ELF-1 (cell line): ENCODE measurements at regions not wholly inside any gene's neighbourhood (a gene's known extent, or its start where the extent isn't known, plus 50 kb on each side); places are given as distances from the start of the nearest gene placed in this dataset.
"Not testable (repeated sequence)": the region's sequence is repeated elsewhere in the genome, so short reads cannot be mapped to it uniquely, and the experiment has no call there.

Experiments used
- DNase-seq: peaks from one replicate; pipeline ENCODE4 v3.0.0-alpha.2; 2016; ENCODE audit warnings: low read depth, low spot score

DNA sequence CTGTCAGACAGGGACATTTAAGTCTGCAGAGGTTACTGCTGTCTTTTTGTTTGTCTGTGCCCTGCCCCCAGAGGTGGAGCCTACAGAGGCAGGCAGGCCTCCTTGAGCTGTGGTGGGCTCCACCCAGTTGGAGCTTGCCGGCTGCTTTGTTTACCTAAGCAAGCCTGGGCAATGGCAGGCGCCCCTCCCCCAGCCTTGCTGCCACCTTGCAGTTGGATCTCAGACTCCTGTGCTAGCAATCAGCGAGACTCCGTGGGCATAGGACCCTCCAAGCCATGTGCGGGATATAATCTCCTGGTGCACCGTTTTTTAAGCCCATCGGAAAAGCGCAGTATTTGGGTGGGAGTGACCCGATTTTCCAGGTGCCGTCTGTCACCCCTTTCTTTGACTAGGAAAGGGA lies 147.0 kb upstream of the ELL2 start:
- not testable (repeated sequence) for DNase-seq

DNA sequence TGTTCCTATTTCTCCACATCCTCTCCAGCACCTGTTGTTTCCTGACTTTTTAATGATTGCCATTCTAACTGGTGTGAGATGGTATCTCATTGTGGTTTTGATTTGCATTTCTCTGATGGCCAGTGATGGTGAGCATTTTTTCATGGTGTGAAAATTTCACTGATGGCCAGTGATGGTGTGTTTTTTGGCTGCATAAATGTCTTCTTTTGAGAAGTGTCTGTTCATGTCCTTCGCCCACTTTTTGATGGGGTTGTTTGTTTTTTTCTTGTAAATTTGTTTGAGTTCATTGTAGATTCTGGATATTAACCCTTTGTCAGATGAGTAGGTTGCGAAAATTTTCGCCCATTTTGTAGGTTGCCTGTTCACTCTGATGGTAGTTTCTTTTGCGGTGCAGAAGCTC lies 142.2 kb upstream of the ELL2 start:
- DNase-seq = not testable (repeated sequence)

DNA sequence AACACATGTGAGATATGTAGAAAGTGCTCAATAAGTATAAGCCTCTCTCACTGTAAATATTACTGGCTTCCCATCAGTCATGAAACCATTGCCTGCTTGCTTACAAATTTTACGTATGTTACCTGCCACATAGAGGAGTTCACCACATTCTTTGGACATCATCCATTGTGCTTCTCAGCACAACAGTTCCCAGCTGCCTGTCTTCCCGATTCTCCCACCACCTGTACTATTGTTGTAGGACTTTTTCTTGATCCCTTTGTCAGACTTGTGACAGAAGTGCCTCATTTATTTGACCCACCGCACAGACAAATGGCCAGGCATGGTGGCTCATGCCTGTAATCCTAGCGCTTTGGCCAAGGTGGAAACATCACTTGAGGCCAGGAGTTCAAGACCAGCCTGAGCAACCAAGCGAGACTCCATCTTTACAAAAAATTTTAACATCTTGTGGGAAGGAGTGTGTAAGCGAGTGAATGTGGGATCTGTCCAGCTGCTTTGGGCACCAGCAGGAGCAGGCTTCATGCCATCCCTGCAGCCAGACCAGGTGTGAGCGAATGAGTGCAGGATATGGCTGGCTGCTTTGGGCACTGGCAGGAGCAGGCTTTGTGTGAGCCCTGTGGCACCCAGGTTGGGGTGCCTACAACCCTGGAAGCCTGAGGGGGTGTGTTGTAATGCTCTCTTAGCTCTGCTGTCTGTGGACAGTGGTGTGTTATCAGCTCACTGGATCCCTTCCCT lies 139.9 kb upstream of the ELL2 start:
- no peak for DNase-seq

DNA sequence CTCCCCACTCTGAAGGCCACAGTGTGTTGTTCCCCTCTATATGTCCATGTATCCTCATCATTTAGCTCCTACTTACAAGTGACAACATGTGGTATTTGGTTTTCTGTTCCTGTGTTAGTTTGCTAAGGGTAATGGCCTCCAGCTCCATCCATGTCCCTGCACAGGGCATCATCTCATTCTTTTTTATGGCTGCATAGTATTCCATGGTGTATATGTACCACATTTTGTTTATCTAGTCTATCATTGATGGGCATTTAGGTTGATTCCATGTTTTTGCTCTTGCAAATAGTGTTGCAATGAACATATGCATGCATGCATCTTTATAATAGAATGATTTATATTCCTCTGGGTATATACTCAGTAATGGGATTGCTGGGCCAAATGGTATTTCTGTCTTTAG lies 135.8 kb upstream of the ELL2 start:
- DNase-seq = not testable (repeated sequence)

DNA sequence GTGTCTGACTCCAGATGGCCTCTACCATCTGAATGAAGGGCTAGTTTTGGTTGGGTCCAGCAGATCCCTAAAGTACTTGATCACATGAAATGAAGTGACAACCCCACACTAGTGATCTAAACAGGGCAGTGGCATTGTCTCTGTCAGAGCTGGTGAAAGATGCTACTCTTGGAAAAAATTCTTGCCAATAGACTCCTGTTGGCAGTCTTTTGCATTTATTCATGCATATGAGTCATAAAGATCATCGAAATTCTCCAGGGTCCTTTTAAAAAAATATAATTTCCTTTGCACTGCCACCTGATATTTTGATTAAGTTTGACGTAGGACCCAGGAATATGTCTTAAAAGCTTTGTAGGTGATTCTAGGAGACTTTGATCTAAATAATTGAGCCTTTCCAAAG lies 135.1 kb upstream of the ELL2 start:
- DNase-seq = no peak

DNA sequence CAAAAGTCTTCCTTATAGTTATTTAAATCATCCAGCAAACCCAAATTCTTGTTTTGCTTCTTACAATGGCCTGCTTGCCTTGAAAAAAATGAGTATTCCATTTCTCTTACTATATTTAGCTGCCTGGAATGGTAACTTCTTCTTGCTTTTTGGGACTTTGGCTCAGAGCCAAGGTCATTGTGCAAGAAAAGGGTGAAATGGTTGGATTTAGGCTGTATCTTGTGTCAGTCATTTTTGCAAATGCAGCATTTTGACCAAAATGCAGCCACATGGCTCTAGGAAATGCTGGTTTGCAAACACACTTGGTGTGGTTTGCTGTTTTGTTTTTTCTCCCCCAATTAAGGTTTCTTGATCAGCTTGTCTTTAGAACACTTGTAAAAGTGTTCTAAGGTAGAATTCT lies 133.3 kb upstream of the ELL2 start:
- no peak for DNase-seq

DNA sequence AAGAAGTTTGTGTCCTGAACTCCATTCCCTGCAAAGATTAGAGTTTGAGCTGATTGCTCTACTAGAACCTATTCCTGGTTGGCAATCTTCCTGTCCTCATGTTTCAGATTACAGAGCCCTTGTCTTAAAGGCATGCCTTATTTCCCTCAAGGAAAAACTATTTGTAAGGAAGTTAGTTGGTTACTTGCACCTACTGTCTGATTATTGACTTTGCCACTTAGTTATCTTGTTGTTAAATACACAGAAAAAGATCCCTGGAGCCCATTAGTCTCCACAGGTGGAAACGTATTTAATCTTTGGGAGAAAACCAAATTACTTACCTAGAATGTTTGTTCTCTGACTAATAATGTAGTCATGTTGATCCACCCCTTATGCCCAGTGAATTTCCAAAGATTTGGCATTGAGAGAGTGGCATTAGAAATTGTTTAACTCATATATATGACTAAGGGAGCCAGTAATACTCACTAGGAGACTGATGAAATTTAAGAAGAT lies 132.3 kb upstream of the ELL2 start:
- no peak for DNase-seq

DNA sequence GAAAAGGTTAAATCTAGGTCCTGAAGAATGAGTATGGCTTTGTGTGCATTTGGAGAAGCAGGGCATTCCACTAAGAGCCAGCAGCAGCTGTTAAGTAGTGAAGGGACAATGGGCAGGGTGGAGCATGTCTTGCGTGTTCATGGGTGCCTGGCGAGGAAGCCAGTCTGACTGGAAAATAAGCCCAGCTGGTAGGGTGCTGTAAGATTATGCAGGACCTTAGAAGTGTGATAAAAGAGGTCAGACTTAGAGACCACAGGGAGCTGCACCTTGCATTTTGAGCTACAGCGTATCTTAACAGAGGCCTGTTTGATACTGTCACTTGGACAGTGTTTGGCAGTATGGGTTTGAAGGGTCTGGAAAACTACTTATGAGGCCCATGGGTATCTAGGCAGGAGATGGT lies 131.7 kb upstream of the ELL2 start:
- DNase-seq = no peak

DNA sequence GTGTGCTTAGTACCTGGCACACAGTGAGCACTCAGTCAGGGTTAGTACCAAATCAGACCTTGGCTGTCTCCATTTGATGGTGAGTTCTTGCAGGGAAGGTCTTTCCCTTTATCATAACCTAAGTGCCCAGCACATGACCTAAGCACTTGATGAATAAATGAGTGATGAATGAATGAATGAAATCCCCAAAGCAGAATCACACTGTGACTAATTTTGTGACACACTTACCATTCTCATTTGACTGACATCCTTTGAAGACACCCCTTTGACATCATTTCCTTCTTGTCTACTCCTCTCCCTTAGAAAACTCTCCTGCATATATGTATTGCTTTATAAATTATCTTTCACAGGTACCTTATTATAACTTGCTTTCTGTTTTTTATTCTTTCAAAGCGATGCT lies 130.2 kb upstream of the ELL2 start:
- DNase-seq = no peak

DNA sequence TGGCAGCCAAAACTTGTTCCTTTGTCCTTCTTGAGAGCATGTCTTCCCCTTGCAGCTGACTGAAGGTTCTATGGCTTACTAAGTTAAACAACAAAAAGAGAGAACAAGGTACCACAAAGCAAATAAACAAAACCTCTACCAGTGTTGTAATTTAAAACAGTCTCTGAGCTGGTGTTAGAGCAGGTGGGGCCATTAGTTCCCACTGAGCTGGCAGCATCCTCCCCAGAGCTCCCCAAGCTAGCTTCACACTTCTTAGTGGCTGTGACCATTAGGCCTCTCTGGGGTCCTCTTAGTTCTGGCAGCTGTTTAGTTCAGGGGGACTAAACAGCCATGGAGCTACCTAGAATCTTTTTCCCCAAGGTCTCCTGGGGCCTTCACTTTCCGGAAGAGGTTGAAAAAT lies 128.6 kb upstream of the ELL2 start:
- DNase-seq = no peak

DNA sequence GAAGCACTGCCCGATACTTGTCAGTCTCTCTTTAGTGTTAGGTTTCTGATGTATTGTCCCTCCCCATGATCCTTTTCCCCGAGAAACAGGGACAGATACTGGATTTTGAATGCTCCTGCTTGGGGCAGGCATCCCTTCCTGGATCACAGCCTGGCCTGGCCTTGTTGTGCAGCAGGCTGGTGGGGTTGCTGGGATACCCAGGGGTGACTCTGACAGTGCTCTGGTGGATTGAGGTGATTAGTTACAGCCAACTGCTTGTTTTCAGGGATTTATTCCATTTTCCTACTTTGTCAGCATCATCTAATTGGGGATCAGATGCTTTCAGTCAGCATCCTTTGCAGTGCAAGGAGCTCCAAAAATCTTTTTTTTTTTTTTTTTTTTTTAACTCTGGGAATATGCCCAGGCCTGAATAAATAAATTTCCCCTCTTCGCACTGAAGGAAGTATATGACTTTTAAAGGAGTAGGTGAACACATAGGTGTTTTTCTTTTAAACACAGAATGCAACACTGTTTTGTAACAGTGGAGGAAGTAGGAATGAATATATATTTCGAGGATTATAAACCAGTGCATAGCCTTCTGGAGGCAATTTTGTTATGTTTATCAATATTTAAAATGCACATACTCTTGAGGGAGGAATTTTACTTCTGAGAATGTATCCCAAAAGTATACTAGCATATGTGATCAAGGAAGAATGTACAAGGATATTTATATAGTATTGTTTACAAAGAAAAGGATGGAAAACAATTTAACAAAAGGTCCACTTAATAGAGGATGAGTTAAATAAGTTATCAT lies 127.3 kb upstream of the ELL2 start:
- no peak for DNase-seq

DNA sequence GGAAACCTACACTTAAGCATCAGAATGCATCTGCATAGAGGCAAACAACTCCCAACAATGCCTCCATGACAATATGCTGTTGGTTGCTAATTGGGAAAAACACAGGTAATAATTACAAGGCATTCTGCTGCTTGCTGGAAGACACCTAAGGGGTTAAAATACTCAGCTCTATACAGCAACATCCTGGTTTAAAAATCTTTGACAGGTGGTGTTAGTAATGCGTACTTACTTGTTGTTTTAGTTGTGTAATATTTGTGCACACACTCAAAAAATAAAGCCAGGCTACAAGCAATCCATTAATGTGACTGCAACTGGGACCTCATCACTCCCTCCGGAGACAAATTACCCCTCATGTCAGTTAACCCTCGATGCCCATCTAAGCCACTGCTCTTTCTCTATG lies 126.3 kb upstream of the ELL2 start:
- no peak for DNase-seq

DNA sequence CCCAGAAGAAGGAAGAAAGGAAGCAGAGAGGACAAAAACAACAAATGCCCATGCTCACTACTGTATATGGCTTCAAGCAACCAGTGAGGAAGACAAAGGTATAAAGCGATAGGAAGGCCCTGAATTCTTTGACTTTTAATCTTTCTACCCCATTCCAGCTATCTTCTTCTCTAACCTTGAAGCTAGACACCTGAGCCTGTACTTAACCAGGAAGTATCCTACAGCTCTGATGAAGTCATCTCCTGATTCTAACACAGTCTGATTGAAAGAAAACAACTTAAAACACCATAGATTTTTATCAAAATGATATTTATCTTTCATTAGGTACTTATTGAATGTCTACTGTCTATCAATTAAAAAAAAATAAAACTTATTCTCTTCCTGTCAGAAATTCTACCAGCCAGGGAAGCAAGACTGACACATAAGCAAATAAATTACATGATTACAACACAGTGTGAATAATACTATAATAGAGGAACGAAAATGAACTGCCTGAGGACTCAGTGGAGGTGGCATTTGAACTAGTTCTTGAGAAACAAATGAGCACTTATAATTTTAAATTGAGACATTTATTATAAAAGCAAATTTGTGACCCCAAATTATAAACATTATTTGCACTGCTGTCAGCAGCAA lies 123.3 kb upstream of the ELL2 start:
- no peak for DNase-seq

DNA sequence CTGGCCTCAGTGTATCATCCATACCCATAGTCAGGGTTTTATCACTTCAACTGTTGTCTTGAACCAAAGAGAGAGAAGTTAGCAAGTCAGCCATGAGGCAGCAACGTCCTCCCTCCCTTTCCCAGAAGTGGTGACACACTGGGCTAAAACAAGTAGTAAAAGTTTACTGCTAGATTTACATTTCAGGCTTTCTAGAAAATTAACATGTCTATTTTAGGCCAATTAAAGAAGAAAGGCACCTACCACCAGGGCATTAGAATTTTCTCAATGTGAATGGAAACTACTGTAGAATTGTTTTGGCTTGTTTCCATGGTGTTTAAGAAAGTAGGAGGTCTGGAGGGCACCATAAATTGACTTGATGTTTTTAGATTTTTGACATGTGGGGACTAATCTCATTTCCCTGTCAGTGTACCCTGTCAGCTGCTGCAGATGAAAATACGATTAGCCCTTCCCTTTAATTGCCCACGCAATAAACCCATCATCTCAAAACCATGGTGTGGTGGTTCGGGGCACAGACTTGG lies 121.8 kb upstream of the ELL2 start:
- peak; percentile 32 for DNase-seq

DNA sequence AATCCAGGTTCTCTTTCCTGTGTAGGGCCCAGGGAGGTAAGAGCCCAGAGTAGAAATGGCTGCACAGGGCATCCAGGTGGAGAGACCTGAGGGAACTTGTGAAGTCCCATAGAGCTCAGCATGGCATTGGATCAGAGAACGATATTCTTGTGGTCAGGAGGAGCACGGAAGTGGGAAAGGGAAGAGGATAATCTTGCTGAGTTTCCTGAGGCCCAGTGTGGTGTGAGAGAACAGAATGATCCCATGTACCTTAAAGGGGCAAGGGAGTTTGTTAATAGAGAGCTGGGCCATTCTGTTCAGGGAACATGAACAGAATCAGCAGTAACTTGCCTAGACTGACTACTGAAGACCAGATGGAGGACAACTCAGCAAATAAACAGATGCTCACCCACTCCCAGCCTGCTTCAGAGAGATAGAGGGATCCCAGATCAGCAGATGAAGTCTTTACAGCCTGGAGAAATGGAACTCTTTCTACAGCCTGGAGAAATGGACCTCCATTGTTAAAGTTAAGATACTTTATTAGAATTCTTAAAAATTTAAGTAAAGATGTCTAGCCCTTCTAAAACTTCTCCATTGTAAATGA lies 119.7 kb upstream of the ELL2 start:
- DNase-seq = no peak

DNA sequence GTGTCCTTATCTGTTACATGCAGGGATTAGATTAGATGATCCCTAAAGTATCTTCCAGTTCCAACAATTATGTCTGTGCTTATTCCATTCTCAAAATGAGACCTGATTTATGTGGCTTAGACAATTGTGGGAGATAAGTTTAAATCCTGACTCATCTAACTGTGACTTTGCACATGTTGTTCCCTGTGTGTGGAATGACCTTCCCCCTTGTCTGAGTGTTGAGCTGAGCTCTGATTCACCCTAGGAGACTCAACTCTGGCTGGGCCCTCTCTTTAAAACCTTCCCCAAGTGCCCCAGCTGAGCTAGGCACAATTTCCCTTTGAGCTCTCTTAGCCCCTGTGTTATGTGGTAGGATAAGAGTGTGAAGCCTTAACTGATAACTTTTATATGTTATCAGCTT lies 118.9 kb upstream of the ELL2 start:
- no peak for DNase-seq

DNA sequence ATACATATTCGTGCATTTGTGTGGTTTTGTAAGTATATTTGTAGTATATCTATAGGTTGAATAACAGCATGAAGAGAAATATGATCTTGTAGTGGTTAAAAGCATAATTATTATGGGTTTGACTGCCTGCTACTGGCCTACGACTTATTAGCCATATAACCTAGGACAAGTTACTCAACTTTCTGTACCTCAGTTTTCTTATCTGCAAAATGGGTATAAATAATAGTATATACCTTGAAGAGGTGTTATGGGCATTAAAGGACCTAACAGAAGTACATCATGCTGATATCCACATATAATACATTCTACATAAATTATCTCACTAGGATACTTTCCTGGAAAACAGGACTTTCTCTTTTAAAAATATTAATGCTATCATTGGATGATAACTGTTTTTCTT lies 118.3 kb upstream of the ELL2 start:
- no peak for DNase-seq

DNA sequence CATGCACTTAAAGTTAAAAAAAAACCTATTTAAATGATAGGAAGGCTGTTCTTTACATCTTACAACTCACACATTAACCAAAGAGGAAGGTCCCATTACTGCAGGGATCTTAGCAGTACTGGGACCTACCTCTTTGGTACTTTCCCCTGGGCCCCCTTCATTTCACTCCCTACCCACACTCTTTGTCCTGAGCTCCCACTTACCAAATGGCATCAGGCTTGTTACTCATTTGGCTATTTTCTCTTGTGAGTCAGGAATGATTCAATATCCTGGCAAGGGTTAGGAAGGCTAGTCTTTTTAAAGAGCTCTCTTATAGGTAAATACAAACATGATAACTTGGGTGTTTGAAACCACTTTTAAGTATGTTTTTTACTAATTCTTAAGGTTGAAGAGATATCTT lies 117.4 kb upstream of the ELL2 start:
- DNase-seq = no peak

DNA sequence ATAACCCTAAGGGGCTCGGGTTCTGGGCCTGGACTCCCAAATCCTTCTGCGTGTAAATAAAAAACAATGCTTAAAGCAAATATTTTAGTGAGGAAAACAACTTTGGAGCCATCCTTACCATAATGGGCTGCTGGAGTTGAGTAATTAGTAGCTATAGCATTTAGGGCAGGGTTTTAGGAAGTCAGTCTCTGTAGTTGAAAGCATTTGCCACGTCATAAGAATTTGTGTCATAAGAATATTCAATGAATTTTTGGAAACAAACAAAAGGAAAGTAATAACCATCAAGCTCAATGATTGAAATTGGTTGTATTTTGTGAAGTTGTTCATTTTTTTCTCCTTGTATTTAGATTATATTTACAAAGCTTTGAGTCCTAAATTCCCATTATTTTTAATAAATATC lies 114.8 kb upstream of the ELL2 start:
- no peak for DNase-seq

DNA sequence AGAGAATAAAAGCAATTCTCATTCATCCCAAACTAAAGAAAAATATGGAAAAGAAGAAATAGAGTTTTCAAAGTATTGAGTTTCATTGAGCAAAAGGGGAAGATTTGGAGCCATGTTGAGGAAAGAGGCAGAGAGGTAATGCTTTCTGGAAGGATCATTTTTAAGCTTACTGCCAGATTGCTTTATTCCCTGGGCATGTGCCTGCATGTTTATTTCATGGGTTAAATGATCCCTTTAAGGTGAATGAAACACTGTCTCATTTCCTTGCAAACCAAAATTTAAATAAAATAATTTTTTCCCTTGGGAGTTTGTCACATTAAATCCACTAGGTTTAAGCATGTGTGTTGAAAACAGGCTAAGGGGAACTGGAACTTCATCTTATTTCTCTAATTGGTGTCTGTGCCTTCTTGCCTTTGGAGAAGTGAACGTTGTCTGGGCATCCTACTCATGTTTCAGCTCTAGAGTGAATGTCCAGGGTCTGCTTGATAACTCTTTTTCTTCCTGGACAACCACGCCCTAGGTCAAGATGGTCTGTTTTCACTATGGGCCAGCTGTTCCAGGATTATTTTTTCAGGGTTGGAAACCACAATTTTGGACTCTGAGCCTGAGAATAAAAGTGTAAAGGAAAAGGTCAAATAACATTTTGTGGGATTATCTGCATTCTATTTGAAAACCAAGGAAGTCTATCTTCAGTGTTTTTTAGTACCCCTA lies 114.1 kb upstream of the ELL2 start:
- DNase-seq = no peak

DNA sequence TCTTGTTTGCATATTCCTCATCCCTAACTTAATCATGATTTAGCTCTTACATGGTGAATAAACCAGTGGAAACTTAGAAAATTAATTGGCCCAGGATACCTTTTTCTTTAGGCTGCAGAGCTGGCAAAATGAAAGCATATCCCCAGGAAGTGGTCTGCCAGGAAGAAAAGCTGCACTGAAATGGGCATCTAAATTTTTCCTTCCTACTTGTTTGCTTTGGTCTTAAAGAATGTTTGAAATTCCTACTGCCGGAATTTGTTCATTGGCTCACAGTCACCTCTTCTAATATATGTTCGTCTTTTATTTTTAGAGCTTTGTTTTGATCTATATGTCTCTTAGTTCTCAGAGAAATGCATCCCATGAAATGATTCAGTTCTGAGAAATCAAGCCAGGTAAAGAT lies 113.2 kb upstream of the ELL2 start:
- no peak for DNase-seq

DNA sequence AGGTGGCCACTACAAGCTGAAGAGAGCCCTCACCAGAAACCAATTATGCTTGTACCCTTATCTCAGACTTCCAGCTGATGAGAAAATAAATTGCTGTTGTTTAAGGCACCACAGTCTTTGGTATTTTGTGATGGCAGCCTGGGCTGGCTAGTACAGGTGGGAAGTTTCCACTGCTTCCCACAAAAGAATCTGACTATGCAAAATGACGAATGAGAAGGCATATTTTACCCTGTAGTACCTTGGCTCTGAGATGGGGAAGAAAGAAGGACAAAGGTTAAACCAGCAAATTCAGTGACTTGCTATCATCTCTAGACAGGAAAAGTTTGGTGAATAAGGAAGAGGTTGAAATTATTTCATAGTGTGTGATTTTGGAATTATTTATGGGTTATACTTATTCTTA lies 112.8 kb upstream of the ELL2 start:
- DNase-seq = no peak
